ENCODE measurements at regions not wholly inside any gene's neighbourhood (a gene's known extent, or its start where the extent isn't known, plus 50 kb on each side); places are given as distances from the start of the nearest gene placed in this dataset.

DNA sequence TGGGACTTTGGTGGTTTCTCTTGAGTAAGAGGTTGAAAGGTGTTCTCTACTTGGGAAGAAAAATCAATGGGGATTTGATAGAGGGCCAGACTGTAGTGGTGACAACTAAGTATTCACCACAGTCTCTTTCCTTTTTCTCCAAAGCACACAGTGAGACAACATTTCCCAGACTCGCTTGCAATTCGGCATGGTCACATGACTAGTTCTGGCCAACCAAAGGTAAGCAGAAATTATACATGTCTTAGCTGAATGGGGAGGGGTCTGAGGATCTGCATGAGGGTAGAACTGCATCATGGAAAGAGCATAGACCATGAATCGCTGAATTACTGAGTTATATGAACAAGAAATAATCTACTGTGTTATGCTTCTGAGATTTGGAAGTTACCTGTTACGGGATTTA, 144.5 kb upstream of the MYRIP start:
- TF ChIP-seq, protein P1, sequence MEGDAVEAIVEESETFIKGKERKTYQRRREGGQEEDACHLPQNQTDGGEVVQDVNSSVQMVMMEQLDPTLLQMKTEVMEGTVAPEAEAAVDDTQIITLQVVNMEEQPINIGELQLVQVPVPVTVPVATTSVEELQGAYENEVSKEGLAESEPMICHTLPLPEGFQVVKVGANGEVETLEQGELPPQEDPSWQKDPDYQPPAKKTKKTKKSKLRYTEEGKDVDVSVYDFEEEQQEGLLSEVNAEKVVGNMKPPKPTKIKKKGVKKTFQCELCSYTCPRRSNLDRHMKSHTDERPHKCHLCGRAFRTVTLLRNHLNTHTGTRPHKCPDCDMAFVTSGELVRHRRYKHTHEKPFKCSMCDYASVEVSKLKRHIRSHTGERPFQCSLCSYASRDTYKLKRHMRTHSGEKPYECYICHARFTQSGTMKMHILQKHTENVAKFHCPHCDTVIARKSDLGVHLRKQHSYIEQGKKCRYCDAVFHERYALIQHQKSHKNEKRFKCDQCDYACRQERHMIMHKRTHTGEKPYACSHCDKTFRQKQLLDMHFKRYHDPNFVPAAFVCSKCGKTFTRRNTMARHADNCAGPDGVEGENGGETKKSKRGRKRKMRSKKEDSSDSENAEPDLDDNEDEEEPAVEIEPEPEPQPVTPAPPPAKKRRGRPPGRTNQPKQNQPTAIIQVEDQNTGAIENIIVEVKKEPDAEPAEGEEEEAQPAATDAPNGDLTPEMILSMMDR (IDR thresholded peaks at IDR 0.05) = no peak
- TF ChIP-seq EZH2 (IDR thresholded peaks at IDR 0.05; ENCODE audit: borderline replicate concordance, insufficient read depth, low read depth, low read length, poor library complexity, severe bottlenecking) = no peak
